Nephron progenitor cell (in vitro differentiated cells): ENCODE measurements at regions not wholly inside any gene's neighbourhood (a gene's known extent, or its start where the extent isn't known, plus 50 kb on each side); places are given as distances from the start of the nearest gene placed in this dataset.
"Not testable (repeated sequence)": the region's sequence is repeated elsewhere in the genome, so short reads cannot be mapped to it uniquely, and the experiment has no call there.

Experiments
- DNase-seq: peaks from one replicate; pipeline ENCODE4 v3.0.0; 2021
- H3K27ac Mint-ChIP-seq: 2 replicates; pipeline ENCODE4 v1.8.0; 2021; ENCODE audit warnings: mild to moderate bottlenecking, moderate library complexity, mixed read lengths
- H3K27me3 Mint-ChIP-seq: 2 replicates; pipeline ENCODE4 v1.8.0; 2021; ENCODE audit warnings: mild to moderate bottlenecking, low read depth, mixed read lengths; ENCODE audit not compliant: poor library complexity
- H3K36me3 Mint-ChIP-seq: 2 replicates; pipeline ENCODE4 v1.8.0; 2021; ENCODE audit warnings: low read depth, mixed read lengths
- H3K4me1 Mint-ChIP-seq: 2 replicates; pipeline ENCODE4 v1.8.0; 2021; ENCODE audit warnings: mixed read lengths
- H3K4me3 Mint-ChIP-seq: 2 replicates; pipeline ENCODE4 v1.8.0; 2021; ENCODE audit warnings: mild to moderate bottlenecking, moderate library complexity, mixed read lengths
- H3K9me3 Mint-ChIP-seq: 2 replicates; pipeline ENCODE4 v1.8.0; 2021; ENCODE audit warnings: mild to moderate bottlenecking, moderate library complexity, mixed read lengths
- CTCF ChIP-seq: fragments of 200-600 bp; sonication (generic); IDR thresholded peaks from 2 replicates; pipeline ENCODE4 v1.5.0; 2021; ENCODE audit warnings: antibody characterized with exemption

- Mint-ChIP-seq H3K9me3 (peaks cover 14% of the 10 kb centered on the region), H3K4me1 (no peaks in the 10 kb centered on the region)
- DNase-seq = no peak
Measured at GRCh38 chr2:228927028-228928010, 343.8 kb downstream of the PID1 start.

DNA sequence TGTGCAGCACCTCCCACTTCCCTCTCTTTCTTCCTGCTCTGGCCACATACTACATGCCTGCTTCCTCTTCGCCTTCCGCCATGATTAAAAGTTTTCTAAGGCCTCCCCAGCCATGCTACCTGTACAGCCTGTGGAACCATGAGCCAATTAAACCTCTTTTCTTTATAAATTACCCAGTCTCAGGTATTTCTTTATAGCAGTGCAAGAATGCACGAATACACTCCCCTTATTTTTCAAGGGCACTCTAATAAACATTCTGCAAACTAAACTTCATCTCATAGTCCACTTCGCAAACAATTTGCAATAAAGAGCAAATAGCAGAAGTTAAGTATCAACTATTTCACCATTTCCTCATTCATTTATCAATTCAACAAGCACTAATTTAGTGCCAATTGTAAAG lies 351.3 kb downstream of the PID1 start:
- H3K27me3 Mint-ChIP-seq = no peaks in the 10 kb centered on the region
- no peaks in the 10 kb centered on the region for H3K36me3 Mint-ChIP-seq
- no peak for DNase-seq
- H3K4me3 Mint-ChIP-seq = no peak overlapping the region
- H3K27ac Mint-ChIP-seq = no peak overlapping the region
- H3K9me3 Mint-ChIP-seq = no peaks in the 10 kb centered on the region
- TF ChIP-seq CTCF = no peak
- H3K4me1 Mint-ChIP-seq = peaks cover 5% of the 10 kb centered on the region

More at GRCh38 chr2:228927028-228928010, 343.8 kb downstream of the PID1 start:
- no peak overlapping the region for H3K4me3 Mint-ChIP-seq
- H3K36me3 Mint-ChIP-seq = no peaks in the 10 kb centered on the region
- no peak for TF ChIP-seq CTCF
- peaks cover 6% of the 10 kb centered on the region for H3K27me3 Mint-ChIP-seq
- H3K27ac Mint-ChIP-seq = no peak overlapping the region

DNA sequence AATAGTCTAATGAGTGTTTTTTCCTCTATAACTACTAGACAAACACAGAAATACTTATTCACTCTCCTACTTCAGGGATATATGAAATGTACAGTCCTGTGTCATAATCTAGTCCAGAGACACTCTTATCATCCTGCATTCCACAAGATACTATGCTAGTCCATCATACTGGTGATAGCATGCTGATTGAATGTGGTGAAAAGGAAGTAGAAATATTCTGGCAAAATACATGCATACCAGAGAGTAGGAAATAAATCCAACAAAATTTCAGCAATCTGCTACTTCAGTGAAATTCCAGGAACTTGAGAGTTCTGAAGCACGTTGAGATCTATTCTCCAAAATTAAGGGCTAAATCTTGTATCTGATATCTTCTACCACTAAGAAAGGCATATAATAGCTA lies 353.9 kb downstream of the PID1 start:
- Mint-ChIP-seq H3K9me3 (no peaks in the 10 kb centered on the region), H3K4me1 (peaks cover 5% of the 10 kb centered on the region), H3K4me3 (no peak overlapping the region), H3K27ac (no peak overlapping the region), H3K27me3 (no peaks in the 10 kb centered on the region), H3K36me3 (no peaks in the 10 kb centered on the region)
- DNase-seq = no peak
- TF ChIP-seq CTCF = no peak

DNA sequence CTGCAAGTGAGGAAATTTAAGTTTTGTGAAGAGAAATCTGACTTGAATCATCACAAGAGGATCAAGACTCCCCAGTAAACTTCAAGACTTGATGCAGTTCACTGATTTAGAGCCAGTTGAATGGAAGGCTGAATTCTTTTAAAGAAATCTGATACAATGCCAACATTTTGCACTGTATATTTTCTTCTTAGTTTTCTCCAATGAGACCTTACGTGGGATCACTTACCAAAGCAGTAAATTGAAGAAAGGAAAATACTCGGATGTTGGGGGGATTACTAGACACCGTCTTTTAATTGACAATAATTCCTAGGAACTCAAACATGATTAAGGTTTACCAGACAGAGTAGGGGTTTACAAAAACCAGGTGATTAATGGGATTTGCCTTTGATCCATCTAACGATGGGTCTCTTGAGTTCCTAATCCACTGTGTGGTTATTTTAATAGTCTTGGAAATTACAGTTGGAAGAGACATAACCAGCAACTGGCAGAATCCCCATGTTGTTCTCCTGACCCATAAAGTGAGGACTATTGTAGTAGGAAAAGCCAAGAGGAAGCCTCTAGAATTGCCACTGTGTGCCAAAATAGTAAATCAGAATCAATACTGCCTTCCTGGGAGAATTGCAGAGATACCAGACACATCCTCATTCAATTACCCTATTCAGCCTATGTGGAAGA lies 354.5 kb downstream of the PID1 start:
- no peak for DNase-seq
- TF ChIP-seq CTCF = no peak
- Mint-ChIP-seq H3K4me1 (peaks cover 5% of the 10 kb centered on the region), H3K27ac (no peak overlapping the region), H3K4me3 (no peak overlapping the region), H3K9me3 (no peaks in the 10 kb centered on the region), H3K27me3 (peaks cover 4% of the 10 kb centered on the region), H3K36me3 (no peaks in the 10 kb centered on the region)

DNA sequence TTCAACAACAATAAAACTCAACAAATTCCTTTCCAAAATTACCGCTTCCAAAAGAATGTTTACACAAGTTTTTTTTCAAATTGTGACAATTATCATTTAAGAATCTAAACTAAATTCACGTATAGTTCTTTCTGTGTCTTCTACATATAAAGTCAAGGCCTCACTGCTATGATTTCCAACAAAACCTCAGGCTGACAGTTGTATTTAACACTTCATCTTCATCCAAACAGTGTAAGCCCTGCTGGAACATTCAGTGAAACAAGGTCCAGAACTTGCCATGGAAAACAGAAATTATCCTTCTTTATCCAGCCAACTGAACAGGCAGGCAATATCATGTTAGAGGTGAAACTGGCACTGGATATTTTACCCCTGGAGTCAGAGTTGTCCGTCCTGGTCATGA lies 357.9 kb downstream of the PID1 start:
- Mint-ChIP-seq H3K4me3 (no peak overlapping the region), H3K4me1 (peaks cover 5% of the 10 kb centered on the region), H3K27me3 (peaks cover 9% of the 10 kb centered on the region), H3K27ac (no peak overlapping the region), H3K36me3 (no peaks in the 10 kb centered on the region), H3K9me3 (no peaks in the 10 kb centered on the region)
- no peak for DNase-seq
- no peak for TF ChIP-seq CTCF

GRCh38 chr2:228910872-228911271 lies 360.2 kb downstream of the PID1 start:
- peaks cover 13% of the 10 kb centered on the region for H3K27me3 Mint-ChIP-seq
- not testable (repeated sequence) for H3K4me1 Mint-ChIP-seq, H3K4me3 Mint-ChIP-seq

More at GRCh38 chr2:228910872-228911271, 360.2 kb downstream of the PID1 start:
- H3K36me3 Mint-ChIP-seq, H3K27ac Mint-ChIP-seq, DNase-seq, H3K9me3 Mint-ChIP-seq: not testable (repeated sequence)
